Fibroblast of villous mesenchyme (primary cell): ENCODE measurements at regions not wholly inside any gene's neighbourhood (a gene's known extent, or its start where the extent isn't known, plus 50 kb on each side); places are given as distances from the start of the nearest gene placed in this dataset.

Experiments
- DNase-seq: peaks from one replicate; pipeline ENCODE4 v3.0.0-alpha.2; 2010; ENCODE audit warnings: low read depth
- H3K4me3 ChIP-seq: 2 replicates; pipeline ENCODE4 v1.5.1; 2011; ENCODE audit warnings: low read depth, mild to moderate bottlenecking, low read length
- CTCF ChIP-seq: IDR thresholded peaks from 2 replicates; pipeline ENCODE4 v1.5.1; 2012; ENCODE audit warnings: low read depth, mild to moderate bottlenecking, low read length; ENCODE audit not compliant: insufficient read depth

GRCh38 chr10:3016016-3016415, 51.3 kb upstream of the PFKP start:
- H3K4me3 ChIP-seq: no peak overlapping the region
- no peak for DNase-seq
- TF ChIP-seq CTCF: no peak

DNA sequence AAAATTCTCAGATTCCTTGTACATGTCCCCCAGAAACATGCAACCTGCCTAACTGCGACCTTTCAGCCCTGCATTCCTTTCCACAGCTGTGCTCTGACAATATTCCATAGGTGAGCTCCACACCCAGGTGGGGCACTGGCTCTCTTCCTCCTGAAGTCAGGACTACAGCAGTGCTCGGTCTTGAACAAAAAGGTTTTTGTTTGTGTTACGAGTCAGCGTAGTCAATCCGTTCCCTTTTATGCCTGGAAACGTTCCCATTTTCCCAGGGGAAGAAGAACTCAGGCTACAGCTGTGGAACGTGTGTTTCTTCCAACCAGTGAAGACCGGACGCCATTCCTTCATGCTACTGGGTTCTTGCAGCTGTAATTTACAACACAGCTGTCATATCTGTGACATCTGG, 52.4 kb upstream of the PFKP start:
- TF ChIP-seq CTCF: no peak
- DNase-seq: no peak
- no peak overlapping the region for H3K4me3 ChIP-seq

DNA sequence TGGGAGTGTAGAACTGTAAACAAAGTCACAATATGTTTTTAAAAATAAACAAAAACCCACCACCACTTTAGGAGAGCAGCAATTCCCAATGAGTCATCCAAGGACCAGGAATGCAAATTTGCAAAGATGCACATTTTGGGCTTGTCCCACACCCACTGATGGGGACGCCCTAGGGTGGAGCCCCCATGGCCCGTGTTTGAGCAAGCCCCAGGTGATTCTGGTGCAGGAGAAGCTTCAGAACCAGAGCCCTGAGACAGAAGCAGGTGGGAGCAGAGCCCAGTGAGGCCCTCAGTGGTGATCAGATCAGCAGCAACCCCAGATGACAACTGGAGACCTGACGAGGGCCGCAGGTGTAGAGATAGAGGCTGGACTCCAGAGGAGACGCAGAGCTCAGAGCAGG, 55.1 kb upstream of the PFKP start:
- H3K4me3 ChIP-seq: no peak overlapping the region
- TF ChIP-seq CTCF: no peak
- DNase-seq: no peak

DNA sequence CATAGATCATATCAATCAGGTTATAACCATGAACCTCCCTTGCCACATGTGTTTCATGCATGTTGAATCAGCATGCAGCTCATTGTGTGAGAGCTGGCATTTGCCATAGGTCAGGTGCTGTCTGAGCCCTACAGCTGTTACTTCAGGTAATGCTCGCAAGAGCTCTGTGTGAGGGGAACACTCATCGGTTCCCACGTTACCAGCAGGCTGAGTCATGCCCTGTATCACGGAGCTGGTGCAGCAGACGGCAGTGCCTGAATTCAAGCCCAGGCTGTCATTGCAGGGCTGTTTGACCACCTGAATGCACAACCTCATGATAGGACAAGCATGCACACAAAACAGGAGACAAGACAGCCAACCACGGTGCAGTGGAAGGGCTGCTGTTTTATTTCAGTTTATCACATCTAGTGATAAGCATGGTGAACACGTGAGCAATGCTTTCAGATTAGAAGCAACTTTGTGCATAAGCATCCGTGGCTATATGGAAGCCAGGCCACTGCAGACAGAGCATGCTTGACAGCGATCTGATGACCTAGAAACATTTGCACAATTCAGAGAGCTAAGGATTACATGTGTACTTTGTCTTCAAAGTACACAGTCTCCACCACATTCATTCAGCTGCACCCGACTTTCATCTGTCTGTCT, 56.4 kb upstream of the PFKP start:
- no peak overlapping the region for H3K4me3 ChIP-seq
- peak; percentile 51 for DNase-seq
- TF ChIP-seq CTCF: no peak

GRCh38 chr10:3010334-3010733, 57.0 kb upstream of the PFKP start:
- DNase-seq: no peak
- H3K4me3 ChIP-seq: no peak overlapping the region

DNA sequence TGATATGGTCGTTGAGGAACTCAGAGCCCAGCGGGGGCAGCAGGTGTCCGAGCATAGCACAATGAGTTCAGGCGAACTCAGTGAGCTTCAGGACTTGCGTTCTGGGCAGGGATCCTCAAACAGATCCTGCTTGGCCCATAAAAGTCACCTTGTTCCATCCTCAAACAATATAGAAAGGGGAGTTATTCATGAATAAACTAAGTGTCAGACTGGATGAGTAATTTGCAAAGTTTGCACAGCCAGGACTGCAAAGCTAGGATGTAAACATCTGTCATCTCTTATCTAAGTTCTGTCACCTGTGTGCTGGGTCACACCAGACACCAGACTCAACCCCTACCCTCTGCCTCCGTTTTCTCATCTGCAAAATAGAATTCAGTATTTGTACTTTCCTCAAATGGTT, 58.0 kb upstream of the PFKP start:
- no peak overlapping the region for H3K4me3 ChIP-seq
- no peak for TF ChIP-seq CTCF
- DNase-seq: no peak

More at GRCh38 chr10:3010334-3010733, 57.0 kb upstream of the PFKP start:
- no peak for TF ChIP-seq CTCF
